ENCODE measurements at regions not wholly inside any gene's neighbourhood (a gene's known extent, or its start where the extent isn't known, plus 50 kb on each side); places are given as distances from the start of the nearest gene placed in this dataset.

DNA sequence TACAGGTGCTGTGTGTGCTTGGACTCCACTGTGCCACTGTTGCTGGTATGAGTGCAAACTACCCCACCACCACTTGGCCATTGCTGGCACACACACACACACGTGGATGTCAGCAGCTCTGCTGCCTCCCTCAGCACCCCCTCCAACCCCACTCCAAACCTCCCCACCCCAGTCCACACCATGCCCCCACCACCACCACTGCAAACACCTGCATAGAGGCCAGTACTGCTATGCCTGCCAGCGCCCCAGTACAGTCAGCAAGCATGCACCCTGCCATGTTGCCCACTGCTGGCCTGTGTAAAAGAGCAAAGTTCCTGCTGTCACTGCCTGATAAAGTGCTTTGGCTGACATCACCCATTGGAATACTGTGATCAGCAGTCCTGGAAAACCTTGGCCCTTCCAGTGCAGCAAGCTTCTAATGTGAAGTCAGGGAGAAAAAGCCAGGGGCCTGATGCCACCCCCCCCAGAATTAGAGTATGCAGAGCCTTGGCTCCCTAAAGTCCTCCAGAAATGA is 519.2 kb upstream of the PCDH15 start:
- Histone ChIP-seq H3K36me3 (ENCODE audit: control insufficient read depth in 3 of 3, insufficient read depth in 3 of 3, low read length in 3 of 3) (no peaks in the 10 kb centered on the region), H3K27me3 (ENCODE audit: control insufficient read depth in 3 of 3, insufficient read depth in 3 of 3, low read length in 3 of 3) (no peaks in the 10 kb centered on the region), H3K27ac (ENCODE audit: low read depth, low read length) (no peak overlapping the region), H3K4me1 (ENCODE audit: control insufficient read depth in 3 of 3, insufficient read depth in 3 of 3, low read length in 3 of 3) (no peaks in the 10 kb centered on the region), H3K9me3 (ENCODE audit: control insufficient read depth in 3 of 3, low read length in 3 of 3) (peaks cover 0 to 2% (median 0%) of the 10 kb centered on the region in 3 donors), H3K9ac (ENCODE audit: low read depth in 1 of 3, low read length in 3 of 3) (no peak overlapping the region), H3K4me3 (ENCODE audit: low read length in 3 of 3) (no peak overlapping the region)

GRCh38 chr10:55311848-55312635 is 511.0 kb upstream of the PCDH15 start:
- H3K27ac ChIP-seq (ENCODE audit: low read depth, low read length) = no peak overlapping the region
- no peak overlapping the region for H3K9ac ChIP-seq (ENCODE audit: low read depth in 1 of 3, low read length in 3 of 3)
- no peak overlapping the region for H3K4me3 ChIP-seq (ENCODE audit: low read length in 3 of 3)
- H3K9me3 ChIP-seq (ENCODE audit: control insufficient read depth in 3 of 3, low read length in 3 of 3) = no peaks in the 10 kb centered on the region
- H3K4me1 ChIP-seq (ENCODE audit: control insufficient read depth in 3 of 3, insufficient read depth in 3 of 3, low read length in 3 of 3) = no peaks in the 10 kb centered on the region
- no peaks in the 10 kb centered on the region for H3K36me3 ChIP-seq (ENCODE audit: control insufficient read depth in 3 of 3, insufficient read depth in 3 of 3, low read length in 3 of 3)
- no peaks in the 10 kb centered on the region for H3K27me3 ChIP-seq (ENCODE audit: control insufficient read depth in 3 of 3, insufficient read depth in 3 of 3, low read length in 3 of 3)

DNA sequence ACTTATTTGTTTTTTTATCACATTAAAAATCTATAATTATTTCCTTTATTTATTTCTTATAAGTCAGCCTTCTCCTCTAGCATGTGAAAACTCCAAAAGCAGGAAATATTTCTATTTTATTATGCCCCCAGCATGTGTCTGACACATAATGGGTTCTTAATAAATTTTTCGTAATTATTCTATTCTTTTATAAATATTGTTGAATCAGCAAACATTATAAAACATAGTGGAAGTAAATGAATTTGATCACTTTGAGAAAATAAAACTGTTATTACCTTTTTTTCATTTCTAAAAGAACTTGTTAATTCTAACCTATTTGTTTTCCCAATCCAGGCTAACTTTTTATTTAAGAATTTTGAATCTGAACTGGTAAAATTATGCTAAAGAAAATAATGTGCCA is 509.1 kb upstream of the PCDH15 start:
- Histone ChIP-seq H3K9me3 (ENCODE audit: control insufficient read depth in 3 of 3, low read length in 3 of 3) (no peaks in the 10 kb centered on the region), H3K9ac (ENCODE audit: low read depth in 1 of 3, low read length in 3 of 3) (no peak overlapping the region)

DNA sequence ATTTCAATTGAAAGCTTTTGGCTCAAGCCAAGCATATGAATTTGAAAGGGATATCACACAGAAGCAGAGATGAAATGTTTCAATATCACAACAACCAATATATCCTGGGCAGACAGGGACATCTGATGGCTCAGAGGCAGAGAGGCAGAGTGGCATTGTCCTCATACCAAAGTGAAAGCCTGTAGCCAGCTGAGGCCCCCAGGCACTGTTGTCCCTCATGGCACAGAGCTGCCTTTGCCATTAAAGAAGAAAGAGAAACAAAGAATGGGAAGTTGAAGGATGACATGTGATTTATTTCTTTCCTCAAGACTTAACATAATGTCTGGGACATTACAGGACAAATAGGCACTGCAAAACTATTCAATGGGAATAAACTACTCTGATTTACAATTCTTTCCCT is 504.3 kb upstream of the PCDH15 start:
- Histone ChIP-seq H3K36me3 (ENCODE audit: control insufficient read depth in 3 of 3, insufficient read depth in 3 of 3, low read length in 3 of 3) (no peaks in the 10 kb centered on the region), H3K27ac (ENCODE audit: low read depth, low read length) (no peak overlapping the region), H3K9ac (ENCODE audit: low read depth in 1 of 3, low read length in 3 of 3) (no peak overlapping the region), H3K27me3 (ENCODE audit: control insufficient read depth in 3 of 3, insufficient read depth in 3 of 3, low read length in 3 of 3) (no peaks in the 10 kb centered on the region), H3K4me3 (ENCODE audit: low read length in 3 of 3) (no peak overlapping the region), H3K9me3 (ENCODE audit: control insufficient read depth in 3 of 3, low read length in 3 of 3) (no peaks in the 10 kb centered on the region), H3K4me1 (ENCODE audit: control insufficient read depth in 3 of 3, insufficient read depth in 3 of 3, low read length in 3 of 3) (no peaks in the 10 kb centered on the region)

More for the DNA sequence above, 509.1 kb upstream of the PCDH15 start:
- Histone ChIP-seq H3K27ac (ENCODE audit: low read depth, low read length) (no peak overlapping the region), H3K4me3 (ENCODE audit: low read length in 3 of 3) (no peak overlapping the region), H3K4me1 (ENCODE audit: control insufficient read depth in 3 of 3, insufficient read depth in 3 of 3, low read length in 3 of 3) (no peaks in the 10 kb centered on the region), H3K27me3 (ENCODE audit: control insufficient read depth in 3 of 3, insufficient read depth in 3 of 3, low read length in 3 of 3) (no peaks in the 10 kb centered on the region), H3K36me3 (ENCODE audit: control insufficient read depth in 3 of 3, insufficient read depth in 3 of 3, low read length in 3 of 3) (no peaks in the 10 kb centered on the region)

- Histone ChIP-seq H3K27me3 (ENCODE audit: control insufficient read depth in 3 of 3, insufficient read depth in 3 of 3, low read length in 3 of 3) (no peaks in the 10 kb centered on the region), H3K4me3 (ENCODE audit: low read length in 3 of 3) (no peak overlapping the region)
Measured at GRCh38 chr10:55287346-55287745, 486.3 kb upstream of the PCDH15 start.

GRCh38 chr10:55283031-55283430 is 482.0 kb upstream of the PCDH15 start:
- no peak overlapping the region for H3K27ac ChIP-seq (ENCODE audit: low read depth, low read length)
- H3K27me3 ChIP-seq (ENCODE audit: control insufficient read depth in 3 of 3, insufficient read depth in 3 of 3, low read length in 3 of 3) = no peaks in the 10 kb centered on the region
- H3K4me1 ChIP-seq (ENCODE audit: control insufficient read depth in 3 of 3, insufficient read depth in 3 of 3, low read length in 3 of 3) = no peaks in the 10 kb centered on the region
- H3K9ac ChIP-seq (ENCODE audit: low read depth in 1 of 3, low read length in 3 of 3) = no peak overlapping the region
- no peak overlapping the region for H3K4me3 ChIP-seq (ENCODE audit: low read length in 3 of 3)
- H3K9me3 ChIP-seq (ENCODE audit: control insufficient read depth in 3 of 3, low read length in 3 of 3) = peaks cover 0 to 2% (median 0%) of the 10 kb centered on the region in 3 donors
- H3K36me3 ChIP-seq (ENCODE audit: control insufficient read depth in 3 of 3, insufficient read depth in 3 of 3, low read length in 3 of 3) = no peaks in the 10 kb centered on the region

More at GRCh38 chr10:55287346-55287745, 486.3 kb upstream of the PCDH15 start:
- Histone ChIP-seq H3K9ac (ENCODE audit: low read depth in 1 of 3, low read length in 3 of 3) (no peak overlapping the region), H3K36me3 (ENCODE audit: control insufficient read depth in 3 of 3, insufficient read depth in 3 of 3, low read length in 3 of 3) (no peaks in the 10 kb centered on the region), H3K4me1 (ENCODE audit: control insufficient read depth in 3 of 3, insufficient read depth in 3 of 3, low read length in 3 of 3) (no peaks in the 10 kb centered on the region), H3K27ac (ENCODE audit: low read depth, low read length) (no peak overlapping the region), H3K9me3 (ENCODE audit: control insufficient read depth in 3 of 3, low read length in 3 of 3) (peaks cover 0 to 2% (median 0%) of the 10 kb centered on the region in 3 donors)

GRCh38 chr10:55280696-55281095 is 479.7 kb upstream of the PCDH15 start:
- Histone ChIP-seq H3K4me1 (ENCODE audit: control insufficient read depth in 3 of 3, insufficient read depth in 3 of 3, low read length in 3 of 3) (no peaks in the 10 kb centered on the region), H3K36me3 (ENCODE audit: control insufficient read depth in 3 of 3, insufficient read depth in 3 of 3, low read length in 3 of 3) (no peaks in the 10 kb centered on the region), H3K4me3 (ENCODE audit: low read length in 3 of 3) (no peak overlapping the region), H3K9me3 (ENCODE audit: control insufficient read depth in 3 of 3, low read length in 3 of 3) (peaks cover 0 to 2% (median 0%) of the 10 kb centered on the region in 3 donors), H3K27ac (ENCODE audit: low read depth, low read length) (no peak overlapping the region), H3K9ac (ENCODE audit: low read depth in 1 of 3, low read length in 3 of 3) (no peak overlapping the region), H3K27me3 (ENCODE audit: control insufficient read depth in 3 of 3, insufficient read depth in 3 of 3, low read length in 3 of 3) (no peaks in the 10 kb centered on the region)

- Histone ChIP-seq H3K4me1 (ENCODE audit: control insufficient read depth in 3 of 3, insufficient read depth in 3 of 3, low read length in 3 of 3) (no peaks in the 10 kb centered on the region), H3K27ac (ENCODE audit: low read depth, low read length) (no peak overlapping the region), H3K9me3 (ENCODE audit: control insufficient read depth in 3 of 3, low read length in 3 of 3) (no peaks in the 10 kb centered on the region), H3K27me3 (ENCODE audit: control insufficient read depth in 3 of 3, insufficient read depth in 3 of 3, low read length in 3 of 3) (no peaks in the 10 kb centered on the region), H3K36me3 (ENCODE audit: control insufficient read depth in 3 of 3, insufficient read depth in 3 of 3, low read length in 3 of 3) (no peaks in the 10 kb centered on the region), H3K9ac (ENCODE audit: low read depth in 1 of 3, low read length in 3 of 3) (no peak overlapping the region), H3K4me3 (ENCODE audit: low read length in 3 of 3) (no peak overlapping the region)
Measured at GRCh38 chr10:55277549-55277948, 476.5 kb upstream of the PCDH15 start.

- Histone ChIP-seq H3K9me3 (ENCODE audit: control insufficient read depth in 3 of 3, low read length in 3 of 3) (no peaks in the 10 kb centered on the region), H3K36me3 (ENCODE audit: control insufficient read depth in 3 of 3, insufficient read depth in 3 of 3, low read length in 3 of 3) (no peaks in the 10 kb centered on the region), H3K4me3 (ENCODE audit: low read length in 3 of 3) (no peak overlapping the region), H3K27ac (ENCODE audit: low read depth, low read length) (no peak overlapping the region), H3K9ac (ENCODE audit: low read depth in 1 of 3, low read length in 3 of 3) (no peak overlapping the region), H3K4me1 (ENCODE audit: control insufficient read depth in 3 of 3, insufficient read depth in 3 of 3, low read length in 3 of 3) (no peaks in the 10 kb centered on the region), H3K27me3 (ENCODE audit: control insufficient read depth in 3 of 3, insufficient read depth in 3 of 3, low read length in 3 of 3) (no peaks in the 10 kb centered on the region)
Measured at GRCh38 chr10:55274367-55274766, 473.3 kb upstream of the PCDH15 start.

GRCh38 chr10:55273946-55274345 is 472.9 kb upstream of the PCDH15 start:
- H3K36me3 ChIP-seq (ENCODE audit: control insufficient read depth in 3 of 3, insufficient read depth in 3 of 3, low read length in 3 of 3) = no peaks in the 10 kb centered on the region
- no peaks in the 10 kb centered on the region for H3K9me3 ChIP-seq (ENCODE audit: control insufficient read depth in 3 of 3, low read length in 3 of 3)
- no peaks in the 10 kb centered on the region for H3K27me3 ChIP-seq (ENCODE audit: control insufficient read depth in 3 of 3, insufficient read depth in 3 of 3, low read length in 3 of 3)
- H3K4me1 ChIP-seq (ENCODE audit: control insufficient read depth in 3 of 3, insufficient read depth in 3 of 3, low read length in 3 of 3) = no peaks in the 10 kb centered on the region
- no peak overlapping the region for H3K27ac ChIP-seq (ENCODE audit: low read depth, low read length)
- no peak overlapping the region for H3K9ac ChIP-seq (ENCODE audit: low read depth in 1 of 3, low read length in 3 of 3)
- no peak overlapping the region for H3K4me3 ChIP-seq (ENCODE audit: low read length in 3 of 3)

All from skeletal muscle tissue (tissue), 3 donors.